Panc1 (cell line): ENCODE measurements at regions not wholly inside any gene's neighbourhood (a gene's known extent, or its start where the extent isn't known, plus 50 kb on each side); places are given as distances from the start of the nearest gene placed in this dataset.

Experiments
- CTCF ChIP-seq: fragments of 450-650 bp; IDR thresholded peaks from 2 replicates; pipeline ENCODE4 v1.5.1; 2017; ENCODE audit warnings: mild to moderate bottlenecking
- SIN3A ChIP-seq: IDR thresholded peaks from 2 replicates; pipeline ENCODE4 v1.6.1; 2012; ENCODE audit warnings: low read depth, mild to moderate bottlenecking, low read length, moderate library complexity, borderline replicate concordance; ENCODE audit not compliant: insufficient read depth

DNA sequence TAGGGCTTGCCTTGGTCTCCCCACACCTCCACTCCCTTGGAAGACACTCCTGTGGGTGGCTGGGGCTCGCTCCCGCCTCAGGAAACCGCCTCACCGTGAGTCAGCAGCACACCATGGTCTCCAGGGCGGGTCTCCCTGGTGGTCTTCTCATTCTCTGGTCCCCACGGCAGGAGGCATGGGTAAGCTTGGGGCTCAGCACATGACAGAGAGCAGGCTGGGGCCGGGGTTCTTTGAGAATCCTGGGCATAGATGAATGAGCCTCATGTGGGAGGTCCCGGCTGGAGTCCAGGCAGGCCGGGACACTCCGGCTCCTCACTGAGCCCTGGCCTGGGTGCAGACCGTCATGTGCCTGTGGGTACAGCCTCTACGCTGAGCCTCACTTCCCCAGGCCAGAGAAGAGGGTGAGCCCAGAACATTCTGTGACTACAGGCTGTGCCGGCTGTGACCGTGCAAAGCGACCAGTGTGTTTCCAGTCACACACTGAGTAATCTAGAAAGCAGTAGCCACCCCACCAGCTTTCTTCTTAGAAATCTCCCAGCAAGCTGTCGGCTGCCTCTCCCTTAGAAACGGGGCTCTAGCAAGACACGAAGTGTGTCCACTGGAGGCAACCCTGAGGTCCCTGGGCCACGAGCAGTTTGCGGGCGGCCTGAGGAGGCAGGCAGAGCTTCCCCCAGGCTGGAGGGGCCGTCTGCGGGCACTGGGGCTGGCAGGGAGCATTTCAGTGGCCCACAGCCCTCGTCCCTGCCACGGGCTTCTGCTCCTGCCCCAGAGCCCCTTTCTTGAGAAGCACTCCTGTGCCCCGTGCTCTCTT, 93.1 kb downstream of the RHOB start:
- no peak for TF ChIP-seq CTCF
- TF ChIP-seq SIN3A = no peak
